CD14-positive monocyte (primary cell): ENCODE measurements at regions not wholly inside any gene's neighbourhood (a gene's known extent, or its start where the extent isn't known, plus 50 kb on each side); places are given as distances from the start of the nearest gene placed in this dataset.

Source experiments
- DNase-seq, 3 donors: peaks; one replicate each; pipeline ENCODE4 v3.0.0-alpha.2; 2011 to 2022
- H2AFZ ChIP-seq: 2 replicates; pipeline ENCODE4 v1.6.0; 2012; ENCODE audit warnings: mild to moderate bottlenecking, low read depth, low read length, inconsistent platforms; ENCODE audit not compliant: insufficient read depth, poor library complexity, severe bottlenecking
- H3K27ac ChIP-seq, 2 donors: 1 replicate in 1 of 2; 2 replicates in 1 of 2; pipeline ENCODE4 v1.5.1; 2012 to 2013; ENCODE audit warnings: low read length in 2 of 2, control low read depth in 1 of 2, inconsistent platforms in 1 of 2, low read depth in 1 of 2, mild to moderate bottlenecking in 1 of 2
- H3K27me3 ChIP-seq, 2 donors: one replicate each; pipeline versions ENCODE4 v1.6.0 to v1.6.1; 2011 to 2013; ENCODE audit warnings: low read length in 2 of 2; ENCODE audit not compliant: control insufficient read depth in 2 of 2, insufficient read depth in 2 of 2
- H3K36me3 ChIP-seq, 2 donors: replicated peaks in 1 of 2; 1 replicate in 1 of 2; 2 replicates in 1 of 2; pipeline versions ENCODE4 v1.5.1 to v1.6.1; 2012 to 2013; ENCODE audit warnings: low read length in 2 of 2, control low read depth in 1 of 2, inconsistent platforms in 1 of 2, mild to moderate bottlenecking in 1 of 2; ENCODE audit not compliant: insufficient read depth in 2 of 2, control insufficient read depth in 1 of 2
- H3K4me1 ChIP-seq, 2 donors: 1 replicate in 1 of 2; 2 replicates in 1 of 2; pipeline versions ENCODE4 v1.5.1 to v1.6.1; 2012 to 2013; ENCODE audit warnings: low read length in 2 of 2, control low read depth in 1 of 2, inconsistent platforms in 1 of 2, mild to moderate bottlenecking in 1 of 2, moderate library complexity in 1 of 2; ENCODE audit not compliant: insufficient read depth in 2 of 2, control insufficient read depth in 1 of 2
- H3K4me2 ChIP-seq: replicated peaks from 2 replicates; pipeline ENCODE3; 2012; ENCODE audit warnings: low read length, moderate library complexity, mild to moderate bottlenecking; ENCODE audit not compliant: poor library complexity, severe bottlenecking; ENCODE audit errors: extremely low read depth
- H3K4me3 ChIP-seq, 3 experiments: fragments of 200-600 bp in 1 of 3; sonication (generic) in 1 of 3; replicated peaks in 1 of 3; 1 replicate in 2 of 3; 2 replicates in 1 of 3; pipeline ENCODE4 v1.5.1; 2011 to 2013; ENCODE audit warnings: low read length in 3 of 3, mild to moderate bottlenecking in 3 of 3, control low read depth in 2 of 3, low read depth in 2 of 3, inconsistent platforms in 1 of 3, moderate library complexity in 1 of 3
- H3K79me2 ChIP-seq: 2 replicates; pipeline ENCODE4 v1.6.0; 2012; ENCODE audit warnings: mild to moderate bottlenecking, control low read depth, inconsistent platforms, low read length, moderate library complexity; ENCODE audit not compliant: insufficient read depth
- H3K9ac ChIP-seq: 2 replicates; pipeline ENCODE4 v1.6.0; 2017; ENCODE audit warnings: low read length, mild to moderate bottlenecking; ENCODE audit not compliant: insufficient read depth, poor library complexity, severe bottlenecking
- H3K9me3 ChIP-seq, 2 donors: replicated peaks in 1 of 2; 1 replicate in 1 of 2; 2 replicates in 1 of 2; pipeline versions ENCODE4 v1.5.1 to v1.6.1; 2012 to 2013; ENCODE audit warnings: low read length in 2 of 2, control low read depth in 1 of 2; ENCODE audit not compliant: control insufficient read depth in 1 of 2, insufficient read depth in 1 of 2
- H4K20me1 ChIP-seq: 2 replicates; pipeline ENCODE4 v1.6.0; 2012; ENCODE audit warnings: mild to moderate bottlenecking, low read length, control low read depth, moderate library complexity; ENCODE audit not compliant: insufficient read depth
- H3K27ac Mint-ChIP-seq, 7 donors: one replicate each; pipeline ENCODE4 v1.8.0; 2020; ENCODE audit warnings: mild to moderate bottlenecking in 7 of 7, mixed read lengths in 7 of 7, moderate library complexity in 6 of 7, inconsistent platforms in 2 of 7
- H3K27me3 Mint-ChIP-seq, 3 donors: one replicate each; pipeline ENCODE4 v1.8.0; 2021 to 2022; ENCODE audit warnings: low read depth in 3 of 3, mild to moderate bottlenecking in 3 of 3, mixed read lengths in 3 of 3, moderate library complexity in 3 of 3, inconsistent platforms in 1 of 3
- H3K36me3 Mint-ChIP-seq, 2 donors: one replicate each; pipeline ENCODE4 v1.8.0; 2020; ENCODE audit warnings: mixed read lengths in 2 of 2, inconsistent platforms in 1 of 2, mild to moderate bottlenecking in 1 of 2
- H3K4me1 Mint-ChIP-seq: one replicate; pipeline ENCODE4 v1.8.0; 2020; ENCODE audit warnings: mild to moderate bottlenecking, mixed read lengths
- H3K4me3 Mint-ChIP-seq, 2 donors: one replicate each; pipeline ENCODE4 v1.8.0; 2020; ENCODE audit warnings: mild to moderate bottlenecking in 2 of 2, mixed read lengths in 2 of 2, moderate library complexity in 1 of 2
- H3K9me3 Mint-ChIP-seq, 7 donors: one replicate each; pipeline ENCODE4 v1.8.0; 2020 to 2022; ENCODE audit warnings: mixed read lengths in 7 of 7, mild to moderate bottlenecking in 6 of 7, moderate library complexity in 6 of 7, inconsistent platforms in 2 of 7
- CTCF ChIP-seq: fragments of 200-600 bp; IDR thresholded peaks from one replicate; pipeline ENCODE4 v1.8.0; 2022; ENCODE audit warnings: antibody characterized with exemption, mild to moderate bottlenecking
- WGBS: methylation state at CpG from one replicate; pipeline ENCODE4 v1.1.5; 2013; ENCODE audit warnings: missing lambda C conversion rate; ENCODE audit not compliant: insufficient coverage; 5-methylcytosine and 5-hydroxymethylcytosine counted together
- intact Hi-C, 2 donors: fragments of 100-400 bp; cut with micrococcal nuclease; formaldehyde crosslinking; loops; one replicate each; pipeline versions ENCODE4 v1.15.0 to v1.15.1; 2023

GRCh38 chr16:26644912-26645543, 421.7 kb upstream of the C16orf82 start:
- Mint-ChIP-seq H3K9me3 (peaks cover 0 to 9% (median 0%) of the 10 kb centered on the region in 7 donors), H3K36me3 (no peaks in the 10 kb centered on the region), H3K27me3 (peaks cover 3 to 6% (median 4%) of the 10 kb centered on the region in 3 donors), H3K27ac (no peak overlapping the region), H3K4me1 (no peaks in the 10 kb centered on the region), H3K4me3 (no peak overlapping the region)
- no peaks in the 10 kb centered on the region for H3K79me2 ChIP-seq
- WGBS, result 87% methylated on average over 11 of the region's 11 CpGs
- H2AFZ ChIP-seq, result no peak overlapping the region
- H3K27me3 ChIP-seq, result no peaks in the 10 kb centered on the region
- H3K4me1 ChIP-seq, result no peaks in the 10 kb centered on the region
- H3K27ac ChIP-seq, result no peak overlapping the region
- no peak for TF ChIP-seq CTCF
- no peak for DNase-seq
- no peak overlapping the region for H3K4me3 ChIP-seq
- H4K20me1 ChIP-seq, result no peaks in the 10 kb centered on the region
- no peak overlapping the region for H3K4me2 ChIP-seq
- H3K36me3 ChIP-seq, result no peaks in the 10 kb centered on the region
- intact Hi-C loops, result no loop called here
- no peaks in the 10 kb centered on the region for H3K9me3 ChIP-seq
- H3K9ac ChIP-seq, result no peak overlapping the region

- no peak overlapping the region for H3K9ac ChIP-seq
- no peak overlapping the region for H2AFZ ChIP-seq
- H3K4me1 ChIP-seq, result no peaks in the 10 kb centered on the region
- intact Hi-C loops, result no loop called here
- H3K27me3 ChIP-seq, result no peaks in the 10 kb centered on the region
- H4K20me1 ChIP-seq, result no peaks in the 10 kb centered on the region
- WGBS, result 6% methylated on average over 7 of the region's 9 CpGs
- no peak for DNase-seq
- peaks cover 0 to 10% (median 0%) of the 10 kb centered on the region in 7 donors for H3K9me3 Mint-ChIP-seq
- no peak overlapping the region for H3K27ac Mint-ChIP-seq
- H3K9me3 ChIP-seq, result no peaks in the 10 kb centered on the region
- H3K36me3 ChIP-seq, result no peaks in the 10 kb centered on the region
- peaks cover 3 to 6% (median 4%) of the 10 kb centered on the region in 3 donors for H3K27me3 Mint-ChIP-seq
- TF ChIP-seq CTCF, result no peak
- H3K4me3 Mint-ChIP-seq, result no peak overlapping the region
- H3K4me2 ChIP-seq, result no peak overlapping the region
- no peaks in the 10 kb centered on the region for H3K4me1 Mint-ChIP-seq
- H3K79me2 ChIP-seq, result no peaks in the 10 kb centered on the region
- H3K36me3 Mint-ChIP-seq, result no peaks in the 10 kb centered on the region
- H3K27ac ChIP-seq, result no peak overlapping the region
- H3K4me3 ChIP-seq, result no peak overlapping the region
Observed at GRCh38 chr16:26645614-26646013, 421.1 kb upstream of the C16orf82 start.
